Ascending aorta (tissue), 2 donors: ENCODE measurements at regions not wholly inside any gene's neighbourhood (a gene's known extent, or its start where the extent isn't known, plus 50 kb on each side); places are given as distances from the start of the nearest gene placed in this dataset.

ENCODE experiments used
- DNase-seq, 2 donors: peaks; one replicate each; pipeline ENCODE4 v3.0.0-alpha.2; 2019; ENCODE audit warnings: low spot score in 2 of 2
- H3K27ac ChIP-seq, 2 donors: fragments of 200-600 bp; sonication (generic); one replicate each; pipeline ENCODE4 v1.5.1; 2016 to 2017; ENCODE audit warnings: mild to moderate bottlenecking in 1 of 2
- H3K27me3 ChIP-seq: fragments of 200-600 bp; sonication (generic); one replicate; pipeline ENCODE4 v1.5.1; 2017
- H3K36me3 ChIP-seq, 2 donors: fragments of 200-600 bp; sonication (generic); one replicate each; pipeline ENCODE4 v1.5.1; 2016
- H3K4me1 ChIP-seq, 2 donors: fragments of 200-600 bp; sonication (generic); one replicate each; pipeline ENCODE4 v1.5.1; 2016 to 2017; ENCODE audit warnings: mild to moderate bottlenecking in 1 of 2
- H3K4me3 ChIP-seq, 2 donors: fragments of 200-600 bp; sonication (generic); one replicate each; pipeline ENCODE4 v1.5.1; 2016 to 2017; ENCODE audit warnings: mild to moderate bottlenecking in 1 of 2
- H3K9me3 ChIP-seq, 2 donors: fragments of 200-600 bp; sonication (generic); one replicate each; pipeline ENCODE4 v1.5.1; 2016
- intact Hi-C: fragments of 100-400 bp; cut with DNase I; formaldehyde crosslinking; loops from one replicate; pipeline ENCODE4 v1.15.1; 2023
- TF ChIP-seq, protein P1 (sequence below), 3 experiments: fragments of 200-600 bp in 2 of 3; fragments of 450-650 bp in 1 of 3; sonication (generic) in 2 of 3; IDR thresholded peaks; one replicate each; pipeline ENCODE4 v1.5.1; 2016 to 2019; ENCODE audit warnings: antibody characterized with exemption in 3 of 3, mild to moderate bottlenecking in 1 of 3, moderate library complexity in 1 of 3

DNA sequence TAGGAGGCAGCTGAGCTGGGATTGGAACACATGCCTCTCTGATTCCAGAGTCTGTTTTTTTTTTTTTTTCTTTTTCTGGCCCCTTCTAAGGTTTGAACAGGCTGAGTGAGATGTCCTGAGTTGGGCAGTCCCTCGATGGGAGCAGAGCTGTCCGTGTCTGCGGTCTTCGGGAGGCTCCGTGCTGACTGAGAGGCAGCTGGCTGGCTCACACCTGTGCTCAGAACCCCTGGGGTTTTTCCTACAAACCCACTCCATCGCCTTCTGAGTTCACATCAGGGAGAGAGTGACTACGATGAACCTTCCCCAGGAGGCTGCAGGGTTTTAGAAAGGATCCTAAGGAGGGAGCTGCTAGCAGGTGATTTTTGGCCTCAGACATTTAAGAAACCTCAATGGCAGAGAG, 92.5 kb downstream of the IRF8 start:
- DNase-seq = no peak
- H3K27me3 ChIP-seq = no peaks in the 10 kb centered on the region
- H3K9me3 ChIP-seq = no peaks in the 10 kb centered on the region
- H3K4me3 ChIP-seq = no peak overlapping the region
- no peaks in the 10 kb centered on the region for H3K36me3 ChIP-seq
- TF ChIP-seq, protein P1, sequence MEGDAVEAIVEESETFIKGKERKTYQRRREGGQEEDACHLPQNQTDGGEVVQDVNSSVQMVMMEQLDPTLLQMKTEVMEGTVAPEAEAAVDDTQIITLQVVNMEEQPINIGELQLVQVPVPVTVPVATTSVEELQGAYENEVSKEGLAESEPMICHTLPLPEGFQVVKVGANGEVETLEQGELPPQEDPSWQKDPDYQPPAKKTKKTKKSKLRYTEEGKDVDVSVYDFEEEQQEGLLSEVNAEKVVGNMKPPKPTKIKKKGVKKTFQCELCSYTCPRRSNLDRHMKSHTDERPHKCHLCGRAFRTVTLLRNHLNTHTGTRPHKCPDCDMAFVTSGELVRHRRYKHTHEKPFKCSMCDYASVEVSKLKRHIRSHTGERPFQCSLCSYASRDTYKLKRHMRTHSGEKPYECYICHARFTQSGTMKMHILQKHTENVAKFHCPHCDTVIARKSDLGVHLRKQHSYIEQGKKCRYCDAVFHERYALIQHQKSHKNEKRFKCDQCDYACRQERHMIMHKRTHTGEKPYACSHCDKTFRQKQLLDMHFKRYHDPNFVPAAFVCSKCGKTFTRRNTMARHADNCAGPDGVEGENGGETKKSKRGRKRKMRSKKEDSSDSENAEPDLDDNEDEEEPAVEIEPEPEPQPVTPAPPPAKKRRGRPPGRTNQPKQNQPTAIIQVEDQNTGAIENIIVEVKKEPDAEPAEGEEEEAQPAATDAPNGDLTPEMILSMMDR (IDR thresholded peaks at IDR 0.05) = no peak
- H3K4me1 ChIP-seq = no peaks in the 10 kb centered on the region
- no peak overlapping the region for H3K27ac ChIP-seq
- intact Hi-C loops = no loop called here

DNA sequence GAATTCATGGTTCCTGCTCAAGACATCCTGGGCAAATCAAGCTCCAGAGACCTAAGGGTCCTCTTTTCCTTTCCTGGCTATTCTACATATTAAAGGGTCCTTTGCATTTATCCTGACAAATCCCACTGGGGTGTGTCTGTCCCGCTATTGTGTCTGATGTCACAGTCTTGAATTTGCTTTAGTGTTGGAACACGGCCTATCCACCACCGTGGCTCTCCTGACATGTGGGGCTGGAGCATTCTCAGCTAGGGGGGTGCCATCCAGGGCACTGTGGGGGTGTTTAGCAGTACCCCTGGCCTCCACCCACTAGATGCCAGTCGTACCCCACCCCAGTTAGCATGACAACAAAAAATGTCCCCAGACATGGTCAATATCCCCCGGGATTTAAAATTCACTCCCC, 92.9 kb downstream of the IRF8 start:
- no peak for DNase-seq
- H3K27ac ChIP-seq = no peak overlapping the region

DNA sequence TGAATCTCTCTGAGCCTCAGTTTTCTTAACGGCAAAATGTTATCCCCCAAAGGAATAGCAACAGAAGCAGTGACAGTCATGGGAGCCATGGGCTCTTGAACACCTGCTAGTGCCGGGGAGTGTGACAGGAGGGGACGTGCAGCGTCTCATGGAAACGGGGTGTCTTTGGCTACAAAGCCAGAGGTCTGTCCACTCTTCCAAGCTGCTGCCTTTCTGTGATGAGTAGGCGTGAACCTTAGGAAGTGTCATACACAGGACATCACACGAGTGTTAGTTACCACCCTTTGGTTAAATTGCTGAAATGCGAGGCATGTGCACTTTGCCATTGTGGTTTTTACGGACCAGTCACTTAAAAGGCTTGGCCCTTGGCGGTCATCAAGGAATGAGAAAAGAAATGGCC, 93.4 kb downstream of the IRF8 start:
- Histone ChIP-seq H3K4me3 (no peak overlapping the region), H3K27me3 (no peaks in the 10 kb centered on the region), H3K4me1 (no peaks in the 10 kb centered on the region), H3K27ac (no peak overlapping the region), H3K36me3 (no peaks in the 10 kb centered on the region), H3K9me3 (no peaks in the 10 kb centered on the region)
- TF ChIP-seq, protein P1 (IDR thresholded peaks at IDR 0.05) = no peak
- DNase-seq = no peak
- intact Hi-C loops = no loop called here

More for the DNA sequence above, 92.9 kb downstream of the IRF8 start:
- TF ChIP-seq, protein P1 (IDR thresholded peaks at IDR 0.05) = no peak
- intact Hi-C loops = no loop called here
- Histone ChIP-seq H3K9me3 (no peaks in the 10 kb centered on the region), H3K36me3 (no peaks in the 10 kb centered on the region), H3K4me3 (no peak overlapping the region), H3K4me1 (no peaks in the 10 kb centered on the region), H3K27me3 (no peaks in the 10 kb centered on the region)

DNA sequence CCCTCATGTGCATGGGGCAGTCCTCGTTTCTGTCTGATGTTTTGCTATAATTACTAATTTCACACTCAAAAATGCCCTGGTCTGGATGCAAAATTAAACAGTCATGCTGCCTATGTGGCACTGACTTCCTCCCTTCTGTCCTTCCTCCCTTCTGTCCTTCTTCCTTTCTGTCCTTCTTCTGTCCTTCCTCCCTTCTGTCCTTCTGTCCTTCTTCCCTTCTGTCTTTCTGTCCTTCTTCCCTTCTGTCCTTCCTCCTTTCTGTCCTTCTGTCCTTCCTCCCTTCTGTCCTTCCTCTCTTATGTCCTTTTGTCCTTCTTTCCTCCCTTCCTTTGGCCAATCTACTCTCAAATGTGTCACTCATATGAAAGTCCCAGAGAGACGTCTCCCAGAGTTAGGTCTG, 93.8 kb downstream of the IRF8 start:
- Histone ChIP-seq H3K36me3 (no peaks in the 10 kb centered on the region), H3K27me3 (no peaks in the 10 kb centered on the region), H3K4me3 (no peak overlapping the region), H3K27ac (no peak overlapping the region), H3K9me3 (no peaks in the 10 kb centered on the region), H3K4me1 (no peaks in the 10 kb centered on the region)
- intact Hi-C loops = no loop called here
- DNase-seq = no peak
- TF ChIP-seq, protein P1 (IDR thresholded peaks at IDR 0.05) = no peak

DNA sequence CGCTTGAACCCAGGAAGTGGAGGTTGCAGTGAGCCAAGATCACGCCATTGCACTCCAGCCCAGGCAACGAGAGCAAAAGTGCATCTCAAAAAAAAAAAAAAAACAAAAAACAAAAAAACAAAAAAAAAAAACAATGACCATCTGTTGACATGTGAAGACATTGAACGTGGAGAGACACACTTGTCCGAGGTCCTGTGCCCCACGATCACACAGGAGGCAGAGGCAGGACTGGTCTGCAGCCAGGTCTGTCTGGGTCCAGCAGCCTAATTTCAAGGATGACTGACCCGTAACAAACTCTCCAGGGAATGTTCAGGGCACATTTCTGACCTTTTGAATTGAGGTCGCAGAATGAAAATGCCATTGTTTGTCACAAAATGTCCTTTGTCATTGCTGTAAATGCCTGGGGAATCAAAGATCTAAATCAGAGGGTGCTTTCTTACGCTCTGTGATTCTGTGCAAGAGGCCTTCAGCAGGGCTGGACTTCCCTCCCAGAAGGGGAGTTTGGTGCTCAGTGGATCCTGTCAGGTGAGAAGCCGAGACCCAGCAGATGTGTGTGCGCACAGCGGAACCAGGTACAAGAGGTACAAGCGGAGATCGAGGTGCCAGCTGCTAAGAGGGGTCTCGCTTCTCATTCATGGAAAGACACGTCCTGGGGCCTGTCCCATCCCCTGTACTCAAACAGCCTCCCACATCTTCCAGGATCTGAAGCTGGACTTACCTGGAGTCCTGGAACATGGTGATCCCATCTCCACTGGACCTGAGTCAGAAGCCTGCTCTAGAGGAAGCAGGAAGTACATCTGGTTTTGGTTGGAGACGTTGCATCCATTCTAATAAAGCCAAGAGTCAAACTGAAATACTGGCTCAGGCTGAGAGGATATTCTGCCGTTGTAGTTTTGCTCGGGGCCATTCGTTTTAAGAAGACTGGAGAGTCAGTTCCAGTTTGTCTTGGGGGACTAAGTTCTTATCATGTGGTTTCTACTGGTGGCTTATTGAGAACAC, 95.8 kb downstream of the IRF8 start:
- DNase-seq = no peak
- Histone ChIP-seq H3K9me3 (no peaks in the 10 kb centered on the region), H3K36me3 (no peaks in the 10 kb centered on the region), H3K27ac (no peak overlapping the region), H3K4me1 (no peaks in the 10 kb centered on the region), H3K27me3 (no peaks in the 10 kb centered on the region), H3K4me3 (no peak overlapping the region)
- TF ChIP-seq, protein P1 (IDR thresholded peaks at IDR 0.05) = no peak
- intact Hi-C loops = no loop called here
